Renal pelvis (tissue), 1 donor: ENCODE measurements at regions not wholly inside any gene's neighbourhood (a gene's known extent, or its start where the extent isn't known, plus 50 kb on each side); places are given as distances from the start of the nearest gene placed in this dataset.
"Not testable (repeated sequence)": the region's sequence is repeated elsewhere in the genome, so short reads cannot be mapped to it uniquely, and the experiment has no call there.

Source experiments
- DNase-seq: peaks from one replicate; pipeline ENCODE4 v3.0.0-alpha.2; 2013

- no peak for DNase-seq
Observed at GRCh38 chr1:172918478-172918877, 132.3 kb downstream of the TNFSF18 start.

GRCh38 chr1:172926070-172926469 lies 124.7 kb downstream of the TNFSF18 start:
- no peak for DNase-seq

- DNase-seq, result no peak
Observed at GRCh38 chr1:172928412-172928811, 122.3 kb downstream of the TNFSF18 start.

GRCh38 chr1:172929006-172929405 lies 121.7 kb downstream of the TNFSF18 start:
- DNase-seq, result no peak

GRCh38 chr1:172930142-172930541 lies 120.6 kb downstream of the TNFSF18 start:
- no peak for DNase-seq

GRCh38 chr1:172931340-172931739 lies 119.4 kb downstream of the TNFSF18 start:
- DNase-seq, result no peak

GRCh38 chr1:172931761-172932160 lies 119.0 kb downstream of the TNFSF18 start:
- DNase-seq, result no peak

GRCh38 chr1:172932981-172933380 lies 117.8 kb downstream of the TNFSF18 start:
- no peak for DNase-seq

- no peak for DNase-seq
Observed at GRCh38 chr1:172934417-172934762, 116.4 kb downstream of the TNFSF18 start.

GRCh38 chr1:172935062-172935592 lies 115.6 kb downstream of the TNFSF18 start:
- DNase-seq, result no peak

GRCh38 chr1:172936088-172936645 lies 114.6 kb downstream of the TNFSF18 start:
- no peak for DNase-seq

- no peak for DNase-seq
Observed at GRCh38 chr1:172938681-172939080, 112.1 kb downstream of the TNFSF18 start.

GRCh38 chr1:172939475-172939874 lies 111.3 kb downstream of the TNFSF18 start:
- DNase-seq, result no peak

GRCh38 chr1:172940174-172940855 lies 110.4 kb downstream of the TNFSF18 start:
- peak; percentile 55 for DNase-seq

- no peak for DNase-seq
Observed at GRCh38 chr1:172941471-172941870, 109.3 kb downstream of the TNFSF18 start.

GRCh38 chr1:172941945-172942344 lies 108.8 kb downstream of the TNFSF18 start:
- no peak for DNase-seq

- DNase-seq, result not testable (repeated sequence)
Observed at GRCh38 chr1:172943138-172943537, 107.6 kb downstream of the TNFSF18 start.

GRCh38 chr1:172944931-172945330 lies 105.8 kb downstream of the TNFSF18 start:
- DNase-seq, result no peak

GRCh38 chr1:172946814-172947507 lies 103.8 kb downstream of the TNFSF18 start:
- no peak for DNase-seq

GRCh38 chr1:172948457-172948856 lies 102.3 kb downstream of the TNFSF18 start:
- DNase-seq, result no peak

- DNase-seq, result no peak
Observed at GRCh38 chr1:172949096-172949495, 101.6 kb downstream of the TNFSF18 start.

GRCh38 chr1:172950528-172950927 lies 100.2 kb downstream of the TNFSF18 start:
- no peak for DNase-seq

- no peak for DNase-seq
Observed at GRCh38 chr1:172951730-172952365, 98.9 kb downstream of the TNFSF18 start.
